ENCODE measurements at regions not wholly inside any gene's neighbourhood (a gene's known extent, or its start where the extent isn't known, plus 50 kb on each side); places are given as distances from the start of the nearest gene placed in this dataset.

GRCh38 chr17:63337579-63337978 is 108.5 kb downstream of the CYB561 start:
- no peaks in the 10 kb centered on the region for H3K79me2 ChIP-seq (ENCODE audit: low read depth)
- peaks cover 12% of the 10 kb centered on the region for H4K20me1 ChIP-seq (ENCODE audit: insufficient read depth)
- ChIA-PET CTCF (no interaction called here), POLR2A (ENCODE audit: unreplicated experiment) (no interaction called here)
- H2AFZ ChIP-seq = no peak overlapping the region
- BruUV-seq (replicated peaks) = no TSS peak
- TF ChIP-seq EZH2 (IDR thresholded peaks at IDR 0.05; ENCODE audit: low read depth) = no peak
- TF ChIP-seq, protein P1, sequence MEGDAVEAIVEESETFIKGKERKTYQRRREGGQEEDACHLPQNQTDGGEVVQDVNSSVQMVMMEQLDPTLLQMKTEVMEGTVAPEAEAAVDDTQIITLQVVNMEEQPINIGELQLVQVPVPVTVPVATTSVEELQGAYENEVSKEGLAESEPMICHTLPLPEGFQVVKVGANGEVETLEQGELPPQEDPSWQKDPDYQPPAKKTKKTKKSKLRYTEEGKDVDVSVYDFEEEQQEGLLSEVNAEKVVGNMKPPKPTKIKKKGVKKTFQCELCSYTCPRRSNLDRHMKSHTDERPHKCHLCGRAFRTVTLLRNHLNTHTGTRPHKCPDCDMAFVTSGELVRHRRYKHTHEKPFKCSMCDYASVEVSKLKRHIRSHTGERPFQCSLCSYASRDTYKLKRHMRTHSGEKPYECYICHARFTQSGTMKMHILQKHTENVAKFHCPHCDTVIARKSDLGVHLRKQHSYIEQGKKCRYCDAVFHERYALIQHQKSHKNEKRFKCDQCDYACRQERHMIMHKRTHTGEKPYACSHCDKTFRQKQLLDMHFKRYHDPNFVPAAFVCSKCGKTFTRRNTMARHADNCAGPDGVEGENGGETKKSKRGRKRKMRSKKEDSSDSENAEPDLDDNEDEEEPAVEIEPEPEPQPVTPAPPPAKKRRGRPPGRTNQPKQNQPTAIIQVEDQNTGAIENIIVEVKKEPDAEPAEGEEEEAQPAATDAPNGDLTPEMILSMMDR (conservative IDR thresholded peaks at IDR 0.05) = no peak
- intact Hi-C loops (cut with micrococcal nuclease; ENCODE audit: unreplicated experiment) = no loop called here
- H3K27ac ChIP-seq = no peak overlapping the region
- DNase-seq = no peak
- 0 out of 2 replicates have a peak, but pooled peaks cover 3% of the 10 kb centered on the region for H3K9me2 ChIP-seq (ENCODE audit: insufficient read depth)
- no peak overlapping the region for H3K4me3 ChIP-seq
- H3K4me2 ChIP-seq = no peak overlapping the region
- H3K9me3 ChIP-seq (ENCODE audit: insufficient read depth, low read depth) = no peaks in the 10 kb centered on the region
- no peaks in the 10 kb centered on the region for H3K27me3 ChIP-seq (ENCODE audit: insufficient read depth, low read depth)
- H3K4me1 ChIP-seq (replicated peaks; ENCODE audit: insufficient read depth) = no peaks in the 10 kb centered on the region
- 0 out of 2 replicates have a peak, but pooled peaks cover 9% of the 10 kb centered on the region for H3F3A ChIP-seq (ENCODE audit: insufficient read depth, low read depth)
- H3K36me3 ChIP-seq (ENCODE audit: low read depth) = peaks cover 18% of the 10 kb centered on the region

GRCh38 chr17:63338272-63338671 is 107.8 kb downstream of the CYB561 start:
- H3K79me2 ChIP-seq (ENCODE audit: low read depth) = no peaks in the 10 kb centered on the region
- H2AFZ ChIP-seq = no peak overlapping the region
- peaks cover 18% of the 10 kb centered on the region for H3K36me3 ChIP-seq (ENCODE audit: low read depth)
- no peak for TF ChIP-seq EZH2 (IDR thresholded peaks at IDR 0.05; ENCODE audit: low read depth)
- TF ChIP-seq, protein P1 (conservative IDR thresholded peaks at IDR 0.05) = no peak
- no peaks in the 10 kb centered on the region for H3K9me3 ChIP-seq (ENCODE audit: insufficient read depth, low read depth)
- ChIA-PET POLR2A (ENCODE audit: unreplicated experiment) (no interaction called here), CTCF (no interaction called here)
- intact Hi-C loops (cut with micrococcal nuclease; ENCODE audit: unreplicated experiment) = no loop called here
- H3K27ac ChIP-seq = no peak overlapping the region
- H3K9me2 ChIP-seq (ENCODE audit: insufficient read depth) = 0 out of 2 replicates have a peak, but pooled peaks cover 3% of the 10 kb centered on the region
- H3K4me1 ChIP-seq (replicated peaks; ENCODE audit: insufficient read depth) = no peaks in the 10 kb centered on the region
- BruUV-seq (replicated peaks) = no TSS peak
- 0 out of 2 replicates have a peak, but pooled peaks cover 9% of the 10 kb centered on the region for H3F3A ChIP-seq (ENCODE audit: insufficient read depth, low read depth)
- peaks cover 12% of the 10 kb centered on the region for H4K20me1 ChIP-seq (ENCODE audit: insufficient read depth)
- H3K27me3 ChIP-seq (ENCODE audit: insufficient read depth, low read depth) = no peaks in the 10 kb centered on the region
- H3K4me3 ChIP-seq = no peak overlapping the region
- DNase-seq = no peak
- no peak overlapping the region for H3K4me2 ChIP-seq

DNA sequence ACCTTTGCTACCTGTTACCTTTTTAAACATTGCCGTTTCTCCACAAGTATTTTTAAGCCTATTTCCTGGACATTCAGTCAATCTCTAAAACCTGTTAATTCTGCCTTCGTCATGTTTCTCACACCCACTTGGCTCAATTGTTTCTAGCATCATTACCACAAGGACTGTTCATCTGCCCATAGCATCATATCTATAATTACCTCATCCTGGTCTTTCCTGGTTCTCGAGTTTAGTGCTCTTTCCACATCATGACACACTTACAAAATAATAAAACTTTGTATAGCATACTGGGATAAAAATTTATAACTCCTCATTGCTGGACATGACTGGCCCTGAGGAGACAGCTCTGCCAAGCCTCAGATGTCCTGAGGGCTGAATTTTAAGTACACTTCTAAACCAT is 104.8 kb downstream of the CYB561 start:
- POLR2A ChIA-PET (ENCODE audit: unreplicated experiment) = no interaction called here
- Histone ChIP-seq H3K9me2 (ENCODE audit: insufficient read depth) (0 out of 2 replicates have a peak, but pooled peaks cover 3% of the 10 kb centered on the region), H3K4me2 (no peak overlapping the region), H4K20me1 (ENCODE audit: insufficient read depth) (peaks cover 7% of the 10 kb centered on the region), H2AFZ (no peak overlapping the region), H3K27ac (no peak overlapping the region), H3K79me2 (ENCODE audit: low read depth) (no peaks in the 10 kb centered on the region), H3K9me3 (ENCODE audit: insufficient read depth, low read depth) (no peaks in the 10 kb centered on the region), H3K36me3 (ENCODE audit: low read depth) (peaks cover 38% of the 10 kb centered on the region), H3K4me1 (replicated peaks; ENCODE audit: insufficient read depth) (no peaks in the 10 kb centered on the region), H3K27me3 (ENCODE audit: insufficient read depth, low read depth) (no peaks in the 10 kb centered on the region), H3F3A (ENCODE audit: insufficient read depth, low read depth) (0 out of 2 replicates have a peak, but pooled peaks cover 3% of the 10 kb centered on the region), H3K4me3 (no peak overlapping the region)
- no TSS peak for BruUV-seq (replicated peaks)
- intact Hi-C loops (cut with micrococcal nuclease; ENCODE audit: unreplicated experiment) = no loop called here
- DNase-seq = no peak
- TF ChIP-seq, protein P1 (conservative IDR thresholded peaks at IDR 0.05) = no peak
- no peak for TF ChIP-seq EZH2 (IDR thresholded peaks at IDR 0.05; ENCODE audit: low read depth)
- CTCF ChIA-PET = no interaction called here
